ENCODE measurements at regions not wholly inside any gene's neighbourhood (a gene's known extent, or its start where the extent isn't known, plus 50 kb on each side); places are given as distances from the start of the nearest gene placed in this dataset.
"Not testable (repeated sequence)": the region's sequence is repeated elsewhere in the genome, so short reads cannot be mapped to it uniquely, and the experiment has no call there.

DNA sequence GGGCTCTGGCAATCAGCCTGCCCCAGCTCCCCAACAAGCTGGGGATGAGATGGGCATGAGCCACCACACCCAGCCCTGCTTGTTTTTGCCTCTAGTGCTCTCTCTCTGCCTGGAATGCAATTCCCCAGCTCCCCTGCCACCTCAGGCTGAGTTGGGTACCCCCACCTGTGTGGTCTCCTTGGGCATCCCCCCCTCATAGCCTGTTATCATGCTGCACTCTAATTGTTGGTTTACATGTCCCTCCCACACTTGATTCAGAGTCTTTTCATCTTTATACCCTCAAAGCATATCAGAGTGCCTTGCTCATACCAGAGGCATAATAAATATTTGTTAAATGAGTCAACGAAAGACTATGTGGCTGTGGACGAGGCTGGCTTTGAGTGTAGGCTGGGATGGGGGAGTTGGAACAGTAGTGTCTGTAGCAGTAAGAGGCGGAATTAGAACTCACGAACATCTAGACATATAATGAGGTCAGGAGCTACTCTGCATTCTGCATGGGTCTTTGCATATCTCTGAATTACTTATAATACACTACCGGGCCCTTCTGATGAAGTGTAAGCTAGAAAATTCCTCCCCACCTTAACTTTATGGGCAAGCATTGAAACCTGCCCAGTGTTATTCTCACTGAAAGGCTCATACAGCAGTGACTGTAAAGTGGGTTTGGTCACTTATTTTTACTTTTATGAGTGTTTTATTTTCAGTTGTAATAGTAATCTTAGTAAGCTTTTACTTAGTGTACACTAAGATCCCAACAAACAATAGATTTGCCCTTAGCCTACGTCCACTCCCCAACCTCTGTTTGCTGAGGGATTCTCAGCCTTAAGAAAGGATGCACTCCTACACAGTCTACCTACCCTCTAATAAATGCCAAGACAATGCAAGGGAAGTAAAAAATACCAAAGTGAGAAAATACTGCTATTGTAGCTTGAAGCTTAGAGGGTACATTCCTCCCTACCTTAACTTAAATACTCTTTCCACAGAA is 58.7 kb downstream of the EDN1 start:
- no peak for DNase-seq

DNA sequence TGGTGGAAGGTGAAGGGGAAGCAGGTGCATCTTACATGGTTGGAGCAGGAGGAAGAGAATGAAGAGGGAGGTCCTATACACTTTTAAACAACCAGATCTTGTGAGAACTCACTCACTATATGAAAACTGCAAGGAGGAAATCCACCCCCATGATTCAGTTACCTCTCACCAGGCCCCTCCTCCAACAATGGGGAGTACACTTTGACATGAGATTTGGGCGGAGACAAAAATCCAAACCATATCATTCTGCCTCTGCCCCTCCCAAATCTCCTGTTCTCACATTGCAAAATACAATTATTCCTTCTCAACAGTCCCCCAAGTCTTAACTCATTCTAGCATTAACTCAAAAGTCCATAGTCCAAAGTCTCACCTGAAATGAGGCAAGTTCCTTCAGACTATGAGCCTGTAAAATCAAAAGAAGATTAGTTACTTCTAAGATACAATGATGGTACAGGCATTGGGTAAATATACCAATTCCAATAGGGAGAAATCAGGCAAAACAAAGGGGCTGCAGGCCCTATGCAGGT is 60.5 kb downstream of the EDN1 start:
- no peak for DNase-seq

DNA sequence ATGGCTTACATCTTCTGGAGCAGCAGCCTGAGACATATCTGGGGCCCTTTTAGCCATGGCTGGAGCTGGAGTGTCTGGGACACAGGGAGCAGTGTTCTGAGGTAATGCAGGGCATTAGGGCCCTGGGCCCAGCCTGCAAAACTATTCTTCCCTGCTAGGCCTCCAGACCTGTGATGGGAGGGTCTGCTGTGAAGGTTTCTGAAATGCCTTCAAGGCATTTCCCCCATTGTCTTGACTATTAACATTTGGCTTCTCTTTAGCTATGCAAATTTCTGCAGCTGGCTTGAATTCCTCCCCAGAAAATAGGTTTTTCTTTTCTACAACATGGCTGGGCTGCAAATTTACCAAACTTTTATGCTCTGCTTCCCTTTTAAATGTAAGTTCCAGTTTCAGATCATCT is 61.5 kb downstream of the EDN1 start:
- DNase-seq: peak; percentile 36

DNA sequence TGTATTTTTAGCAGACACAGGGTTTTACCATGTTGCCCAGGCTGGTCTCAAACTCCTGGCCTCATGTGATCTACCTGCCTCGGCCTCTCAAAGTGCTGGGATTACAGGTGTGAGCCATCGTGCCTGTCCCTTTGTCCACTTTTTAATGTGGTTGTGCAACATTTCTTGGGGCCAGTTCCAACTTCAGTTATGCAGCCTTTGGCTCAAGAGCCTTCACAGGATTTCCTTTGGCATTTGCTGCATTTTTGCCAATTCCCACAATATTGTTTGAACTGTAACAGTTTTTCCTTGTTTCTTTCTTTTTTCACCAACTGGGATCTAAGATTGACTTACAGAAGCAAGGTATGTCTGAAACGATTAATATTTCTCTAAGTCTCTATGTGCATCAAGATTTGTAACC is 63.6 kb downstream of the EDN1 start:
- no peak for DNase-seq

DNA sequence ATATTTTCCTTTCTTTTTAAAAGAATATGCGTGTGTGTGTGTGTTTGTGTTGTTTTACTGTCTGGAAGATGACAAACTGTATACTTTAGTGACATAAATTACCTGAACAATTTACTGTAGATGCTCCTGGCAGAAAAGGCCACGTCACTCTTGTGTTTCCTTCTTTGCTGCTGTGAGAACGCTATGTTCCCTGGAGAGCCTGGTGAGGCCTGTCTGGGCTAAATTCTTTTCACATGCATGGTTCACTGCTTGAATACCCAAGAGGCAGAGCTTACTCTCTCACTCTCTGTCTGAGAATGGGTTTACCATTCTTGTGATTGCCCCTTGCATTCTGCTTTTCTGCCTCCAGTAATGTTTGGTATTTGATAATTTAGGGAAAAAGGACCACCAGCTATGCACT is 64.3 kb downstream of the EDN1 start:
- no peak for DNase-seq

DNA sequence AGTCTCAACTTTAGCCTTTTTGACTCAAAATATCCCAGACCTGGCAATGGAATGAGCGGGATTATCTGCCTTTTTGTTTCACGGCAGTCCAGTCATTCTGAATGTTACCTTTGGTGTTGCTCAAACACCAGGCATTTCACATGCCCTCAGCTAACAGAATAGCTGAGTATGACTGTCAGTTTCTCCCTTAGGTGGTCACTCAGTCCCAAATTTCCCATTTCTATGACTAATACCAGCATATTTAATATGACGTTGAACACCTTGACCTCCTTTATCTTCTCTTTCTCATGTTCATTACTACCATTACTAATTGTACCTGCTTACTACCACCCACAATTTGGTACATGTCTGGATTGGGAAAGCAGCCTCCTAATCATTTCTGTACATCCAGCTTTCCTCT is 65.2 kb downstream of the EDN1 start:
- no peak for DNase-seq

DNA sequence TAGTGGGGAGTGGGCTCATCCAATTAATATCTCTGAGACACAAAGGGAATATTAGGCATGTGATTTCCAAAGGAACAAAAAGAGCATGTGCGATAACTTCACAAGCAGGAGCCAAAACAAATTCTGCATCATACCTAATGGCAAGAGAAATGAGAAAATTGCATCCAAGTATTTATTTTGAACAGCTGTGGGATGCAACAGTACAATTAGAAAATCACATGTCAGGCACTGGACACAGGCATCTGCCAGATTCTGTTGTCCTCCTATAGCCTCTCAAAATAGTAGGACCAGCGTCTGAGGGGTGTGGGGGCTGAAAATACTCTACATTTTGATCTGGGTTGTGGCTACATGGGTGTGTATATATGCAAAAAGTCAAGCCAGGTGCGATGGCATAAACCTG is 66.3 kb downstream of the EDN1 start:
- no peak for DNase-seq

DNA sequence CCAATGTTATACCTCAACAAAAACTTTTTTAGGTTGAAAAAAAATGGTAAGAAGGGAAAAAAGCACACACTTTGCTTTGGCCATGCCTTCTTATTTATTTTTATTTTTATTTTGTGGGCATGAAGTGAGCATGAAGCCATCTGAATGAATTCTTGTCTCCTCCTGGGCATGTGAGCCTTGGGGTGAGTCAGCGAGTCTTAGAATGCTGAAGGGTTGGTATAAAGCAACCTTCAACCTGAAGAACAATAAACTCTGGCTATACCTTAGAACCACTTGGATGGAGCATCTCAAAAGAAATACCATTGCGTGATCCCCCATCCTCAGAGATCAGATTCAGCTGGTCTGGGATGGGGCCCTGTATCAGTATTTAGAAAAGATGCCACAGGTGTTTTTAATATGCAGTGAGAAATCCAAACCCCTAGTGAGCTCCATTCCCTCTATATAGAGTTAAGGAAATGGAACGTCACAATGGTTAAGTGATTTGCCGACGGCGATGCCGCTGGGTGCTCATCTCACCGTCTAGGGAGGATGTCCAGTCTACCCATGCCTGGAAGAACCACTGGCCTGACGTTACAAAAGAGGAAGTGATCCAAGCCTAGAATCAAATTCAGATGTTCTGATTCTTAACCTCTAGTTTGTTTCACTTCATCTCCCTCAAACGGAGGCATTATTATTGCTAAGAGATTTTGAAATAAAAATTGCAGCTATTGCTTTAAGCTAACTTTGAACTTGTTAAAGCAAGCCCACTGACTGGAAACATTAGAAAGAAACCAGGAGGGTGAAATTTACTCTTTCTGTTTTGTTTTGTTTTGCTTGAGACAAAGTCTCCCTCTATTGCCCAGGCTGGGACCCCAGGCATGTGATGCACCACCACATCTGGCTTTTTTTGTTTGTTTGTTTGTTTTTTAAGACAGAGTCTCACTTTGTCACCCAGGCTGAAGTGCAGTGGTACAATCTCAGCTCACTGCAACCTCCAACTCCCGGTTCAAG is 67.1 kb downstream of the EDN1 start:
- peak; percentile 89 for DNase-seq

DNA sequence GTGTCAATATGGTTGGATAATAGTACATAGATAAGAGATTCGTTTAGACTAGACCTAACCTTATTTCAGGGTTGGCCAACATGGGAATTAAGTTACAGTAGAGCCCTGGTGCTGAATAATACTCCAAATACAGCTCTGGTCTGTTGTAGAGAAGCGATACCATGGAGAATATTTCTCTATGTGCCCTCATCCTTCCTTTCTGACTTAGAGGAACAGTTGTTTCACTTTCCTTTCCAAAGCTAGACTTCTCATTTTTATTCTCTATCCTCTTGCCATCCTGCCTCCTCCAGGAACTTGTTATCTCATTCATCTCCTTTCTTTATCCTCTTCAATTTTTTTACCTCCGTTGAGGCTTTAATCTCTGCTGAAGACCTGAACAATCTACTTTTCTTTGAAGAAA is 68.9 kb downstream of the EDN1 start:
- DNase-seq: peak; percentile 94

DNA sequence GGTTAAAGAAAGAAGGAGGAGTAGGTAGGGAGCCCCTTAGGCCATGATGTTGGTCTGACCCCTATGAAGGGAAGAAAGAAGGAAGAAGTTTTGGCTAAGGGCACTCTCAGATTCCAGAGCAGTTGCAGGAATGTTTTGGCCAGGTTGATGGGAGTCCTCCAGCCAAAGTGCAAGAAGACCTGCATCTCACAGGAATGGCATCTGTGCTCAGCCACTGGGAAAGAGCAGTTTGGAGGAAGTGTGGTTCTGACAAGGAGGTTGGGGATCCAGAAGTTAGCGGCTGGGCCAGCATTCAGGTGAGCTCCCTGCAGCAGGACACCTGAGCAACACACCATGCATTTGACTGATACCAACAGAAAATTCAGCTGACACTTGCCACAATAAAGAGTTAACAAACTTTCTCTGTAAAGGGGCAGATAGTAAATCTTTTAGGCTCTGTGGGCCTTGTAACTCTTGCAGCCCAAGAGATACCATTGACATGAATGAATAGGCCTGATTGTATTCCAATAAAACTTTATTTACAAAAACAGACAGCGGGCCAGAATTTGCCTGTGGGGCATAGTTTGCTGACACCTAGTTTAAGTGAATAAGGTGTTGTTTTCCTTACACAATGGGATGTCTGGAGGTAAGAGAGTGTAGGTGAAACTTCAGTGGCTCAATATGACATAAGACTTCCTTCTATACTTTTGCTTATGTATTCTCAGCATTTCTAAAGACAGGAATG is 71.0 kb downstream of the EDN1 start:
- no peak for DNase-seq

DNA sequence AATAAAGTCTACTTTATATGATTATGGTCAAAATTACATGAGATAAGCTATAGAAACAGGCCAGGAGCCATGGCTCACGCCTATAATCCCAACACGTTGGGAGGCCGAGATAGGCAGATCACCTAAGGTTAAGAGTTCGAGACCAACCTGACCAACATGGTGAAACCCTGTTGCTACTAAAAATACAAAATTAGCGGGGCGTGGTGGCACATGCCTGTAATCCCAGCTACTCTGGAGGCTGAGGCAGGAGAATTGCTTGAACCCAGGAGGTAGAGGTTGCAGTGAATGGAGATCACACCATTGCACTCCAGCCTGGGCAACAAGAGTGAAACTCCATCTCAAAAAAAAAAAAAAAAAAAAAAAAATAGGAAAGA is 73.1 kb downstream of the EDN1 start:
- DNase-seq: not testable (repeated sequence)

DNA sequence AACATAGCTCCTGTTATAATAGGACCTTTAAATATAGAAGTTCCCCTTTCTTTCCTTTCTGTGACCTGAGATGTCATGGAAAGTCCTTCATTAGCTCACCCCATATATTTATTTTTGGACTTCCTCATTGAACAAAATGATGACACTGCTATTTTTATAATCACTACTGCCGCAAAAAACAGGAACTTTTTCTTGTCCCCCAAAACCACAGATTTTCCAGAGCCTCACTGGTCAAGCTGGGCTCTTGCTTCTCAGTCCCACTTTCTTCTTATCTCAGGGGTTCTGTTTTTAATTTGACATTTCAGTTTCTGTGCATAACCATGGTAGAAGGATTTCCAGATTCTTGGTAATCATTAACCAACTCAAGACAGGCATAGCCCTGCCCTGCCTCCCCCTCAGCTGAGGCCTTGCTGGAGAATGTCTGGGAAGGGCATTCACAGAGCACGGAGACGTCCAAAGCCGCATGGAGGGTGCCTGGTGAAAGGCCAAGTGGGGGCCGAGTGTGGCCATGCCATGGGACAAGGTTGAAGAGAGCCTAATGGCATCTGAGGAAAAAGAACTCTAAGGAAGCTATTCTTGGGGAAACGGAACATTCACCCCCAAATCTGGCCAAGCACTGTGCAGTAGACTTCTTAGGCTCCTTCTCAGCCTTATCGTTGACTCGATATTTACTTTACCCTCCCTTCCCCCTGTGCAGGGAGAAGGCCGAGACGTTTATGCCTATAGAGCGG is 73.7 kb downstream of the EDN1 start:
- peak; percentile 98 for DNase-seq

DNA sequence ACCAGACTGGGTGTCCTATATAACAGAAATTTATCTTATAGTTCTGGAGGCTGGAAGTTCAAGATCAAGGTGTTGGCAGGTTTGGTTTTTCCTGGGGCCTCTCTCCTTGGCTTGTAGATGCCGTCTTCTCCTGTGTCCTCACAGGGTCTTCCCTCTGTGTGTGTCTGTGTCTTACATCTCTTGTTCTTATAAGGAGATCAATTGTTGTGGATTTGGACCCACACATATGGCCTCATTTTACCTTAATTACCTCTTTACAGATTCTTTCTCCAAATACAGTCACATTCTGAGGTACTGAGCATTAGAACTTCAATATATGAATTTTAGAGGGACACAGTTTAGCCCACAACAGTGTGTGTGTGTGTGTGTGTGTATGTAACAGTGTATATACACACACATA is 74.5 kb downstream of the EDN1 start:
- DNase-seq: no peak

DNA sequence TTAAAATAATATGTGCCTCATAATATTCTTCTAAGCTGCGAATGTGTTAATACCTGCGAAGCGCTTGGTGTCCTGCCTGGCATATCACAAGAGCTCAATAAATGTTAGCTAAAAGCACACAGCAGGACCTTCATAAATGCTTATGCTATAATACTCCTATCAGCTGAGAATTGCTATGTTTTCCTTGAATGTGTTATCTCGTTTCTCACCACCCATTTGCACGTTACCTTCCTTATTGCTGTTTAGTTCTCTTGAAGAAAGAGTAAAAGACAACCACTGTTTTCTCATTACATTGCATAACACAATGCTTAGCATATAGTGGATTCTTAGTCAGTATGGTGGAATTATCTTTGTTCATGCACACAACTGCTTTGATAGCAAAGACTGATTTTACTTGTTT is 76.6 kb downstream of the EDN1 start:
- DNase-seq: no peak

DNA sequence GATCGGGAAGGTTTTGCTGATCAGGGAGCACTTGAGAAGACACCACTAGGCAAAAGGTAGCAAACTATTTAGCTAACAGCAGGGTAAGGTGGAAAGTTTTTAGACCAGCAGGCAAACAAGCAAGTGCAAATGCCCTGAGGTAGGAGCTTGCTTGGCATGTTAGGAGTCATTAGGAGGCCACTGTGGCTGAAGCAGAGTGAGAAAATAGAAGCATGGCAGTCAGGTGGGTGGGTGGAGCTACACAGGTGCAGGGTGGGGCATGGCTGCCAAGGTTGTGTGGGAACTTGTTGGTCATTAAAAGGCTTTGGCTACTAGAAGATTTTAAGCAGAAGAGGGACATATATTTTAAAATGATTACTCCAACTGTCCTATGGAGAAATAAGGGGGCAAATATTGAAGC is 77.3 kb downstream of the EDN1 start:
- no peak for DNase-seq

DNA sequence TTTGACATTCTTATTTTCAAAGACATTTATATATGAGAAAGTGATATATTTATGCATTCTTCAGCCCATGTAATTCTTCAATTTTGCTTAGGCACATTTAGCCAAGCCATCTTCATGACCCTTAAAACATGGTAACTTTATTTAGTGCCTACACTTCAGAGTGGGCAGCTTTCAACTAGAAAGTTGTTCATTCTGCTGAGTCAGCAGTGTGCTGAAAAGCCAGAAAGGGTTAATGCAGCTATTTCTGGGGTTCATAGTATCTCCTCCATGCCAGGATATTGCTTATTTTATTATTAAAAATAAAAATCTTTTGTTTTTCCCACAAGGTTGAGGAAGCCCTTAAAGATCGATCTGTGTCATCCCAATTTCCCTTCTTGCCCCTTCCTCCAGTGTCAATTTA is 79.2 kb downstream of the EDN1 start:
- no peak for DNase-seq

DNA sequence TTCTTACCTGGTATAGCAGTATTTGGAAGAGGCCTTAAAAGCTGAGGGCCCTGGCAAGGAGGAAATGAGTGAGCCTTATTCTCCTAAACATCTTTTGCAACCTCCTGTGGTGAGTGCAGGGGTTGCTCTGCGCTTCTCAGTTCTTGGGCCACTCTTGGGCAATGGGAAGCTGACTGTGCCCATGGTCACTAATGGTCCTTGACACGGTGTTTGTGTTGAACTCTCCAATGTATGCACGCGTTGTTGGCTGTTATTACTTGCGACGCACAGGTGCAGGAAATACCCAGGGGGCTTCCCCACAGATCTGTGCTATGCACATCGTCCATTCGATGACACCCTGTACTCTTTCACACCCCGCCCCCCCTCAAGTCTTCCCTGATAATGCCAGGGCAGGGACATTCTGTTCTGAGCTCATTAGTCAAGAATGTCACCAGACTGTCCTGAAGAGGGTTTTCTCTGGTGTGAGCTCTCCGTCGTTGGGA is 79.7 kb downstream of the EDN1 start:
- peak; percentile 70 for DNase-seq

DNA sequence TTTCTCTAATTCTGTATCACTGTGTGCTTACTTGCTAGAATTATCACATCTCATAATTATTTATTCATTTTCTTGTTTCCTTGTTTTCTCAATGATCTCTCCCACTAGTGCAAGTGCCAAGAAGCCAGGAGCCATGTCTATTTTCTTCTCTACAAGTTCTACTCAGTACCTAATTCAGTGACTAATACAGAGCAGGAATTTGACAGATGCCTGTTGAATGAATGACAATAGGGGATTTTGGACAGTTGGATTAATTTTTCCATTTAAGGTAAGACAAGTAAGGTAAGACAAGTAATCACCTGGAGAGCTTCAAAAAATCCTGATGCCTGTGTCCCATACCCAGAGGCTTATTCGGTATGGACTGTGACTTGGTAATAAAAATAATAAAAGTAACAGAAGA is 81.0 kb downstream of the EDN1 start:
- DNase-seq: no peak

DNA sequence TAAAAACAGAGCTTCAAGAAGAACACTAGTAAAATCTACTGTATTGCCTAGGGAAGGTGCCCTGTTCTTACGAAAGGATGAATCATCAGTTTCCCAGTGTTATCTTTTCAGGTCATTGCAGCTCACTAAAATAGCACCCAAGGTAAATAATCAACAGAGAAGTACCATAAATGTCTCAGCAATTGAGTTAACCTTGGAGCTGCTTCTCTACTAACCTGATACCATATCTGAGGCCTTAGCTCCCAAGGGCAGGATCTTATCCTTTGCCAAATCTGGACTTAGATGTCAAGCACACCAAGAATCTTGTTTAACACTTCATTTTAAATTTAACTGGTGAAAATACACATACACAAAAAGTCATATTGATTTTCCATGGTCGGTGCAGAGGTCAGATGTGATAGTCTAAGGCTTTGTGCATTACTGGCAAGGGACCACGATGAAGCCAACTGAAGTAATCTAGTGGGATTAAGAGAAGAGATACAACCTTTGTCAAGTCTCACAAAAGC is 81.5 kb downstream of the EDN1 start:
- no peak for DNase-seq

DNA sequence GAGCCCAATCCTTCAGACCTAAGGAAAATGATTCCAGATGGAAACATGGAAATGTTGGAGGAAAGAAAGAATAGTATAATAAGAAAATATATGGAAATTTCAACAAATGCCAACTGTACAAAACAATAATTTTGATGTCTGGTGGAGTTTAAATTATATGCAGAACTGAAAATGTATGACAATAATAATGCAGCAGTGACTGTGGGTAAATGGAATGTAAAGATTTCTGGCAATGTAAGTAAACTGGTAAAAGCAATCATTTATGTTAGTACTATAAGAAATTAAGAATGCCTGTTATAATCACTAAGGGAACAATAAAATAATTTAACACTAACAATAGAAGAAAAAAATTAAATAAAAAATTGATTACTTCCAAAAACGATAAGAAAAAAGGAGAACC is 89.0 kb downstream of the EDN1 start:
- DNase-seq: no peak

DNA sequence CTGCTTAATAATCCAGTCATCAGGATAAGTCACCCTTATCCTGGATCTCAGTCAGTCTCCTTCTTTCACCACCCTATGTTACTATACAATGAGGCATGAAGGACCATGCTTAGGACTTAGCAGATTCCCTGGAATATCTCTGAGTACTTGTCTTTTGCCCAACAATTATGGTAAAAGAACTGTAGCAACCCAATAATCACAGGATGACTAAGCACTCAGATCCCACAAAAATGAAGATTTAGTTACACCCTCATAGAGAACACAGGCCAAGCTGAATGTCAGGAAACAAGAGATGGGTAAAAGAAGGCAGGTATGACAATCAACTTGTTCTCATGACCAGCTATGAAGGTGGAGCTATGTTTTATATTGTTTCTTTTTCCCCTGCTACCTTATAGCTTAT is 91.4 kb downstream of the EDN1 start:
- DNase-seq: no peak

DNA sequence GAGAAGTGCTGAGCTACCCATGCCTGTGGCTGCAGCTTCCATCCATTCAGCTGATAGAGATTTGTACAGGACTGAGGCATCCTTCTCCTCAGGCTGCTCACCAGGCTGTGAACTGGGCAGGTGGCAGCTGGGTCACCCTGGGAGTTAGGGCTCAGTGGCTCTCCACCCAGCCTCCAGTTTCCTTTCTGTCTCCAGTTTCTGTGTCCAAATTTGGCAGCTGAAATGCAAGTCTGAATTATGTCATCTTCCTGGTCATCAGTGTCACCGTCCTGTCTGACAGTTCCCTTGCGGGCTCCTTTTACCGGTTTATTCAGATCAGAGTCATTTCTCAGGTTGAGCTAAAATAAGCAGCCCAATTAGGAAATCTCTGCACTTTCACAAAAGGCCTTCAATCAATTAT is 93.3 kb downstream of the EDN1 start:
- no peak for DNase-seq
